ENCODE measurements at regions not wholly inside any gene's neighbourhood (a gene's known extent, or its start where the extent isn't known, plus 50 kb on each side); places are given as distances from the start of the nearest gene placed in this dataset.
A peak's percentile ranks its signal among the peaks of the same experiment; 100 is the strongest.

- H3K27ac Mint-ChIP-seq = peak overlapping the region; percentile 6 to 57 (median 12); a peak in 3 of 7 replicates
- H3K56ac ChIP-seq (ENCODE audit: insufficient read length, low read depth, low read length) = no peak overlapping the region
- H2BK5ac ChIP-seq (ENCODE audit: insufficient read length, low read length) = no peak overlapping the region
- no peak overlapping the region for H3K23ac ChIP-seq (ENCODE audit: insufficient read length, low read depth, low read length)
- no peak overlapping the region for H2AK5ac ChIP-seq (ENCODE audit: insufficient read length, low read length)
- H3K27ac ChIP-seq (ENCODE audit: insufficient read length, low read depth, low read length) = no peak overlapping the region
- peaks cover 21% of the 10 kb centered on the region for H3K27me3 Mint-ChIP-seq (ENCODE audit: low read depth)
- peaks cover 38 to 40% of the 10 kb centered on the region in 2 experiments for H3K4me1 Mint-ChIP-seq
- H3K4me3 Mint-ChIP-seq = peak overlapping the region; percentile 77 to 96
- H2BK20ac ChIP-seq (ENCODE audit: low read depth, low read length, poor library complexity, severe bottlenecking) = no peak overlapping the region
- no CpG with 5 or more reads among the region's 44 CpGs for WGBS (ENCODE audit: extremely low coverage, insufficient read length, low lambda C conversion rate)
- peak overlapping the region; percentile 84 for H3K4me2 ChIP-seq (ENCODE audit: insufficient read depth, insufficient read length, low read length)
- no peak for DNase-seq
- no peak overlapping the region for H3K18ac ChIP-seq (ENCODE audit: insufficient read length, low read depth, low read length)
- TF ChIP-seq, protein P1, sequence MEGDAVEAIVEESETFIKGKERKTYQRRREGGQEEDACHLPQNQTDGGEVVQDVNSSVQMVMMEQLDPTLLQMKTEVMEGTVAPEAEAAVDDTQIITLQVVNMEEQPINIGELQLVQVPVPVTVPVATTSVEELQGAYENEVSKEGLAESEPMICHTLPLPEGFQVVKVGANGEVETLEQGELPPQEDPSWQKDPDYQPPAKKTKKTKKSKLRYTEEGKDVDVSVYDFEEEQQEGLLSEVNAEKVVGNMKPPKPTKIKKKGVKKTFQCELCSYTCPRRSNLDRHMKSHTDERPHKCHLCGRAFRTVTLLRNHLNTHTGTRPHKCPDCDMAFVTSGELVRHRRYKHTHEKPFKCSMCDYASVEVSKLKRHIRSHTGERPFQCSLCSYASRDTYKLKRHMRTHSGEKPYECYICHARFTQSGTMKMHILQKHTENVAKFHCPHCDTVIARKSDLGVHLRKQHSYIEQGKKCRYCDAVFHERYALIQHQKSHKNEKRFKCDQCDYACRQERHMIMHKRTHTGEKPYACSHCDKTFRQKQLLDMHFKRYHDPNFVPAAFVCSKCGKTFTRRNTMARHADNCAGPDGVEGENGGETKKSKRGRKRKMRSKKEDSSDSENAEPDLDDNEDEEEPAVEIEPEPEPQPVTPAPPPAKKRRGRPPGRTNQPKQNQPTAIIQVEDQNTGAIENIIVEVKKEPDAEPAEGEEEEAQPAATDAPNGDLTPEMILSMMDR (conservative IDR thresholded peaks at IDR 0.05) = no peak
- no peaks in the 10 kb centered on the region for H3K9me3 ChIP-seq (ENCODE audit: control insufficient read depth, low read depth, low read length)
- no peaks in the 10 kb centered on the region for H4K20me1 ChIP-seq (ENCODE audit: control insufficient read depth, insufficient read depth, insufficient read length)
- H4K8ac ChIP-seq (replicated peaks; ENCODE audit: insufficient read length, low read depth, low read length) = no peak overlapping the region
- no peak overlapping the region for H2AFZ ChIP-seq (ENCODE audit: low read length)
- H3K14ac ChIP-seq (ENCODE audit: insufficient read depth, low read length) = no peak overlapping the region
- no peak overlapping the region for H3K4ac ChIP-seq (ENCODE audit: low read depth, low read length)
- no peaks in the 10 kb centered on the region for H3K27me3 ChIP-seq (ENCODE audit: insufficient read depth, low read length)
- H4K5ac ChIP-seq (ENCODE audit: insufficient read length, low read depth, low read length) = no peak overlapping the region
- H3K23me2 ChIP-seq (ENCODE audit: insufficient read length, low read depth, low read length, poor library complexity, severe bottlenecking) = peaks cover 5% of the 10 kb centered on the region
- no peaks in the 10 kb centered on the region; the same call in none of the 2 replicates for H3K4me1 ChIP-seq (ENCODE audit: insufficient read depth, low read length)
- no peak overlapping the region for H2BK120ac ChIP-seq (ENCODE audit: low read depth, low read length, poor library complexity, severe bottlenecking)
- H2BK15ac ChIP-seq (ENCODE audit: low read depth, low read length) = no peak overlapping the region
- no peak overlapping the region for H4K91ac ChIP-seq (ENCODE audit: insufficient read length, low read depth, low read length)
- H3T11ph ChIP-seq (ENCODE audit: low read length) = no peak overlapping the region
- 0 out of 5 replicates have a peak, but pooled peaks cover 0 to 3% of the 10 kb centered on the region in 2 experiments for H3K9me3 Mint-ChIP-seq
- H3K9ac ChIP-seq (ENCODE audit: extremely low read depth, insufficient read length, low read length) = peak overlapping the region; percentile 62
- H3K79me1 ChIP-seq (ENCODE audit: insufficient read depth, low read depth, low read length, poor library complexity, severe bottlenecking) = no peaks in the 10 kb centered on the region
- H3K36me3 Mint-ChIP-seq (ENCODE audit: insufficient read depth in 1 of 3, low read depth in 3 of 3) = peaks cover 0 to 4% (median 0%) of the 10 kb centered on the region in 3 experiments; a peak in 2 of 7 replicates
- H2BK12ac ChIP-seq (ENCODE audit: insufficient read length, low read depth, low read length) = no peak overlapping the region
- H3K79me2 ChIP-seq (ENCODE audit: insufficient read depth, low read length) = peaks cover 2% of the 10 kb centered on the region; the same call in 1 of the 2 replicates
These were observed 75.1 kb upstream of the VGLL4 start for GRCh38 chr3:11718637-11719405.

Measured in H9 (cell line).